ENCODE measurements at regions not wholly inside any gene's neighbourhood (a gene's known extent, or its start where the extent isn't known, plus 50 kb on each side); places are given as distances from the start of the nearest gene placed in this dataset.
A peak's percentile ranks its signal among the peaks of the same experiment; 100 is the strongest.

GRCh38 chr6:54003316-54003715, 107.9 kb upstream of the MLIP start:
- H3K4me3 ChIP-seq (ENCODE audit: control insufficient read depth, low read depth, low read length) = no peak overlapping the region
- DNase-seq (ENCODE audit: low read depth) = no peak
- TF ChIP-seq CTCF (conservative IDR thresholded peaks at IDR 0.05; ENCODE audit: control insufficient read depth, insufficient read depth, low read depth, low read length) = no peak

- DNase-seq (ENCODE audit: low read depth) = no peak
- no peak for TF ChIP-seq CTCF (conservative IDR thresholded peaks at IDR 0.05; ENCODE audit: control insufficient read depth, insufficient read depth, low read depth, low read length)
- H3K4me3 ChIP-seq (ENCODE audit: control insufficient read depth, low read depth, low read length) = no peak overlapping the region
Observed at GRCh38 chr6:54008589-54008988, 102.7 kb upstream of the MLIP start.

- no peak overlapping the region for H3K4me3 ChIP-seq (ENCODE audit: control insufficient read depth, low read depth, low read length)
- TF ChIP-seq CTCF (conservative IDR thresholded peaks at IDR 0.05; ENCODE audit: control insufficient read depth, insufficient read depth, low read depth, low read length) = no peak
Observed at GRCh38 chr6:54009052-54009654, 102.1 kb upstream of the MLIP start.

GRCh38 chr6:54010340-54011276, 100.6 kb upstream of the MLIP start:
- DNase-seq (ENCODE audit: low read depth) = peak; percentile 47
- TF ChIP-seq CTCF (conservative IDR thresholded peaks at IDR 0.05; ENCODE audit: control insufficient read depth, insufficient read depth, low read depth, low read length) = no peak
- H3K4me3 ChIP-seq (ENCODE audit: control insufficient read depth, low read depth, low read length) = no peak overlapping the region

More at GRCh38 chr6:54009052-54009654, 102.1 kb upstream of the MLIP start:
- DNase-seq (ENCODE audit: low read depth) = no peak

- no peak overlapping the region for H3K4me3 ChIP-seq (ENCODE audit: control insufficient read depth, low read depth, low read length)
- no peak for DNase-seq (ENCODE audit: low read depth)
- TF ChIP-seq CTCF (conservative IDR thresholded peaks at IDR 0.05; ENCODE audit: control insufficient read depth, insufficient read depth, low read depth, low read length) = no peak
Observed at GRCh38 chr6:54011277-54011648, 100.0 kb upstream of the MLIP start.

- TF ChIP-seq CTCF (conservative IDR thresholded peaks at IDR 0.05; ENCODE audit: control insufficient read depth, insufficient read depth, low read depth, low read length) = no peak
- no peak for DNase-seq (ENCODE audit: low read depth)
- no peak overlapping the region for H3K4me3 ChIP-seq (ENCODE audit: control insufficient read depth, low read depth, low read length)
Observed at GRCh38 chr6:54013966-54014365, 97.3 kb upstream of the MLIP start.

Data from fibroblast of mammary gland (primary cell).